ENCODE measurements at regions not wholly inside any gene's neighbourhood (a gene's known extent, or its start where the extent isn't known, plus 50 kb on each side); places are given as distances from the start of the nearest gene placed in this dataset.

GRCh38 chr3:34212175-34212574 is 413.7 kb downstream of the PDCD6IP start:
- TF ChIP-seq CTCF (IDR thresholded peaks at IDR 0.05) (no peak), POLR2A (IDR thresholded peaks at IDR 0.05) (no peak)

Data from lower leg skin (tissue), 3 donors.